Left lung (tissue), 4 donors: ENCODE measurements at regions not wholly inside any gene's neighbourhood (a gene's known extent, or its start where the extent isn't known, plus 50 kb on each side); places are given as distances from the start of the nearest gene placed in this dataset.

ENCODE experiments used
- ATAC-seq: fragments of 200-7000 bp; cut with Tn5 transposase; one replicate; pipeline ENCODE4 v1.9.1; 2020; ENCODE audit warnings: moderate library complexity
- DNase-seq, 4 donors: peaks; one replicate each; pipeline ENCODE4 v3.0.0-alpha.2; 2013 to 2020
- H3K27ac ChIP-seq, 2 donors: fragments of 200-600 bp; sonication (generic) in 1 of 2; one replicate each; pipeline versions ENCODE4 v1.5.0 to v1.8.0; 2020 to 2021
- H3K27me3 ChIP-seq, 2 donors: fragments of 200-600 bp; sonication (generic) in 1 of 2; one replicate each; pipeline versions ENCODE4 v1.5.0 to v1.8.0; 2020 to 2021
- H3K36me3 ChIP-seq, 2 donors: fragments of 200-600 bp; sonication (generic) in 1 of 2; one replicate each; pipeline versions ENCODE4 v1.5.0 to v1.8.0; 2020 to 2021
- H3K4me1 ChIP-seq, 2 donors: fragments of 200-600 bp; one replicate each; pipeline ENCODE4 v1.8.0; 2021
- H3K4me3 ChIP-seq, 2 donors: fragments of 200-600 bp; sonication (generic) in 1 of 2; one replicate each; pipeline versions ENCODE4 v1.5.0 to v1.8.0; 2020 to 2021; ENCODE audit warnings: mild to moderate bottlenecking in 1 of 2
- H3K9me3 ChIP-seq, 2 donors: fragments of 200-600 bp; sonication (generic) in 1 of 2; one replicate each; pipeline versions ENCODE4 v1.5.0 to v1.8.0; 2020 to 2021
- CTCF ChIP-seq, 2 donors: fragments of 200-600 bp; sonication (generic) in 1 of 2; IDR thresholded peaks; one replicate each; pipeline versions ENCODE4 v1.5.0 to v1.8.0; 2021; ENCODE audit warnings: antibody characterized with exemption in 2 of 2
- intact Hi-C, 2 donors: fragments of 100-400 bp; cut with DNase I; formaldehyde crosslinking; loops; one replicate each; pipeline versions ENCODE4 v1.11.2 to v1.14.2; 2022
- donor health status: DM: no; HTN: yes; CAD: no.
- donor health status: DM: no; HTN: no; CAD: no.

- no peaks in the 10 kb centered on the region for H3K4me1 ChIP-seq
- no peaks in the 10 kb centered on the region for H3K36me3 ChIP-seq
- H3K9me3 ChIP-seq = no peaks in the 10 kb centered on the region
- ATAC-seq (no peak), DNase-seq (no peak)
- no peak overlapping the region for H3K4me3 ChIP-seq
- intact Hi-C loops = no loop called here
- H3K27ac ChIP-seq = no peak overlapping the region
- no peak for TF ChIP-seq CTCF (IDR thresholded peaks at IDR 0.05)
- no peaks in the 10 kb centered on the region for H3K27me3 ChIP-seq
Measured at GRCh38 chr9:119722384-119722783, 353.1 kb upstream of the BRINP1 start.

- Histone ChIP-seq H3K4me1 (no peaks in the 10 kb centered on the region), H3K27ac (no peak overlapping the region), H3K4me3 (no peak overlapping the region), H3K36me3 (no peaks in the 10 kb centered on the region), H3K27me3 (no peaks in the 10 kb centered on the region), H3K9me3 (no peaks in the 10 kb centered on the region)
- DNase-seq = no peak
- ATAC-seq = no peak
- no peak for TF ChIP-seq CTCF (IDR thresholded peaks at IDR 0.05)
- intact Hi-C loops = no loop called here
Measured at GRCh38 chr9:119712325-119712724, 343.1 kb upstream of the BRINP1 start.

GRCh38 chr9:119709431-119709830 lies 340.2 kb upstream of the BRINP1 start:
- Histone ChIP-seq H3K4me3 (no peak overlapping the region), H3K9me3 (no peaks in the 10 kb centered on the region), H3K36me3 (no peaks in the 10 kb centered on the region), H3K4me1 (no peaks in the 10 kb centered on the region), H3K27me3 (no peaks in the 10 kb centered on the region), H3K27ac (no peak overlapping the region)
- intact Hi-C loops = no loop called here
- no peak for DNase-seq
- TF ChIP-seq CTCF (IDR thresholded peaks at IDR 0.05) = no peak
- no peak for ATAC-seq

- no peak for DNase-seq
- Histone ChIP-seq H3K36me3 (no peaks in the 10 kb centered on the region), H3K9me3 (no peaks in the 10 kb centered on the region), H3K27ac (no peak overlapping the region), H3K27me3 (no peaks in the 10 kb centered on the region), H3K4me3 (no peak overlapping the region), H3K4me1 (no peaks in the 10 kb centered on the region)
- TF ChIP-seq CTCF (IDR thresholded peaks at IDR 0.05) = no peak
- intact Hi-C loops = no loop called here
- ATAC-seq = no peak
Measured at GRCh38 chr9:119707228-119707845, 338.1 kb upstream of the BRINP1 start.

- Histone ChIP-seq H3K27ac (no peak overlapping the region), H3K9me3 (no peaks in the 10 kb centered on the region), H3K4me3 (no peak overlapping the region), H3K4me1 (no peaks in the 10 kb centered on the region), H3K27me3 (no peaks in the 10 kb centered on the region), H3K36me3 (no peaks in the 10 kb centered on the region)
- DNase-seq = no peak
- no peak for ATAC-seq
- intact Hi-C loops = no loop called here
- TF ChIP-seq CTCF (IDR thresholded peaks at IDR 0.05) = no peak
Measured at GRCh38 chr9:119701651-119702050, 332.4 kb upstream of the BRINP1 start.
